ENCODE measurements at regions not wholly inside any gene's neighbourhood (a gene's known extent, or its start where the extent isn't known, plus 50 kb on each side); places are given as distances from the start of the nearest gene placed in this dataset.

DNA sequence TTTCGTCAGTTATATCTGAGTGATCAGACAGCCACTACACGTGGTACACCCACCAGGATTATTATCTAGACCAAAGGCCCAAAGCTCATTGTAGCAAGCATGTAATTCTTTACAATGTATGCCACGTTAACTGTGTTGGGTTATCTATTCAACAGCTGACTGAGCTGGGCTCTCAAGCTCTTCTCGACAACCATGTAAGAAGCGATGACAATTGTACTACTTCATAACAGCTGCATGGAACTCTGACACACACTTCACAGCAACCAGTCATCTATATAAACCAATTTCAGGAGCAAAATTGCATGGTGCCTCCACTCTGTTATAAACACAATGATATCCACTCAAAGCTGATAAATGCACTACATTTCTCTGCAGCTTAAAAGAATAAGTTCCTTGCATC lies 701.8 kb downstream of the NR4A2 start:
- TF ChIP-seq PKNOX1 (IDR thresholded peaks at IDR 0.05) (no peak), BHLHE40 (IDR thresholded peaks at IDR 0.05; ENCODE audit: borderline replicate concordance) (no peak), FOXA1 (IDR thresholded peaks at IDR 0.05) (no peak)
